Smooth muscle cell (in vitro differentiated cells): ENCODE measurements at regions not wholly inside any gene's neighbourhood (a gene's known extent, or its start where the extent isn't known, plus 50 kb on each side); places are given as distances from the start of the nearest gene placed in this dataset.
"Not testable (repeated sequence)": the region's sequence is repeated elsewhere in the genome, so short reads cannot be mapped to it uniquely, and the experiment has no call there.

Experiments
- DNase-seq: peaks from one replicate; lab custom pipeline; 2025; ENCODE audit not compliant: unreplicated experiment; lab: John Stamatoyannopoulos, UW
- H2AFZ ChIP-seq: fragments of 200-600 bp; sonication (generic); 2 replicates; pipeline ENCODE4 v1.6.0; 2016; ENCODE audit warnings: antibody characterized with exemption, low read depth, mild to moderate bottlenecking
- H3F3A ChIP-seq: fragments of 200-600 bp; sonication (generic); 2 replicates; pipeline ENCODE4 v1.6.0; 2017; ENCODE audit warnings: antibody characterized with exemption, low read depth
- H3K27ac ChIP-seq: fragments of 200-600 bp; sonication (generic); 2 replicates; pipeline ENCODE4 v1.5.1; 2016; ENCODE audit warnings: low read depth, mild to moderate bottlenecking
- H3K27me3 ChIP-seq: fragments of 200-600 bp; sonication (generic); 2 replicates; pipeline ENCODE4 v1.6.1; 2016; ENCODE audit warnings: low read depth, mild to moderate bottlenecking
- H3K36me3 ChIP-seq: fragments of 200-600 bp; sonication (generic); 2 replicates; pipeline ENCODE4 v1.5.1; 2016; ENCODE audit warnings: low read depth
- H3K4me1 ChIP-seq: fragments of 200-600 bp; sonication (generic); 2 replicates; pipeline ENCODE4 v1.5.1; 2016; ENCODE audit warnings: low read depth
- H3K4me2 ChIP-seq: fragments of 200-600 bp; sonication (generic); 2 replicates; pipeline ENCODE4 v1.6.0; 2016; ENCODE audit warnings: mild to moderate bottlenecking
- H3K4me3 ChIP-seq: fragments of 200-600 bp; sonication (generic); 2 replicates; pipeline ENCODE4 v1.5.1; 2016; ENCODE audit warnings: mild to moderate bottlenecking
- H3K79me2 ChIP-seq: fragments of 200-600 bp; sonication (generic); 2 replicates; pipeline ENCODE4 v1.6.0; 2016; ENCODE audit warnings: low read depth, mild to moderate bottlenecking
- H3K9ac ChIP-seq: fragments of 200-600 bp; sonication (generic); 2 replicates; pipeline ENCODE4 v1.6.0; 2016; ENCODE audit warnings: low read depth
- H3K9me3 ChIP-seq: fragments of 200-600 bp; sonication (generic); replicated peaks from 2 replicates; pipeline ENCODE4 v1.5.1; 2016; ENCODE audit warnings: low read depth
- H4K20me1 ChIP-seq: fragments of 200-600 bp; sonication (generic); 2 replicates; pipeline ENCODE4 v1.6.0; 2016; ENCODE audit warnings: low read depth
- WGBS: methylation state at CpG from one replicate; pipeline ENCODE4 v1.1.7; 2016; ENCODE audit warnings: low lambda C conversion rate; 5-methylcytosine and 5-hydroxymethylcytosine counted together
- TF ChIP-seq, protein P1 (sequence below): fragments of 200-600 bp; sonication (generic); IDR thresholded peaks from 2 replicates; pipeline ENCODE4 v1.5.1; 2017; ENCODE audit warnings: borderline replicate concordance, mild to moderate bottlenecking, antibody characterized with exemption; ENCODE audit not compliant: insufficient read depth, poor library complexity, severe bottlenecking

DNA sequence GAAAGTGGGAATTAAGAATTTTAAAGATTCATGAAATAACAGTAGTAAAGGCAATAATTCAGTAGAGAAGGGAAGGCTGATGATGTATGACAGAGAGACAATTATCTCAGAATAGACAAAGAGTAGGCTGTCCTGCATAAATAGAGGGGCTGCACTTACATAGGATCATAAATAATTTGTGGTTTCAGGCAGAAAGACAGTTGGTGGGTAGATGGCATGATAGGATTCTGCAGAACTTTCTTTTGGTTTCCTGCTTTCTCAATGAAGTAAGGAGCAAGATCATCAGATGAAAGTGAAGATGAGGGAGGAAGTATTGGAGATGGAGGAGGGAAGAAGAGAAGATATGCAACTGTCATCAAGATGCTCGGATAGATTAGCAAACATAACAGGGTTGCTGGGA is 604.9 kb upstream of the ZFP42 start:
- H3K4me2 ChIP-seq: no peak overlapping the region
- peaks cover 8% of the 10 kb centered on the region for H3F3A ChIP-seq
- TF ChIP-seq, protein P1, sequence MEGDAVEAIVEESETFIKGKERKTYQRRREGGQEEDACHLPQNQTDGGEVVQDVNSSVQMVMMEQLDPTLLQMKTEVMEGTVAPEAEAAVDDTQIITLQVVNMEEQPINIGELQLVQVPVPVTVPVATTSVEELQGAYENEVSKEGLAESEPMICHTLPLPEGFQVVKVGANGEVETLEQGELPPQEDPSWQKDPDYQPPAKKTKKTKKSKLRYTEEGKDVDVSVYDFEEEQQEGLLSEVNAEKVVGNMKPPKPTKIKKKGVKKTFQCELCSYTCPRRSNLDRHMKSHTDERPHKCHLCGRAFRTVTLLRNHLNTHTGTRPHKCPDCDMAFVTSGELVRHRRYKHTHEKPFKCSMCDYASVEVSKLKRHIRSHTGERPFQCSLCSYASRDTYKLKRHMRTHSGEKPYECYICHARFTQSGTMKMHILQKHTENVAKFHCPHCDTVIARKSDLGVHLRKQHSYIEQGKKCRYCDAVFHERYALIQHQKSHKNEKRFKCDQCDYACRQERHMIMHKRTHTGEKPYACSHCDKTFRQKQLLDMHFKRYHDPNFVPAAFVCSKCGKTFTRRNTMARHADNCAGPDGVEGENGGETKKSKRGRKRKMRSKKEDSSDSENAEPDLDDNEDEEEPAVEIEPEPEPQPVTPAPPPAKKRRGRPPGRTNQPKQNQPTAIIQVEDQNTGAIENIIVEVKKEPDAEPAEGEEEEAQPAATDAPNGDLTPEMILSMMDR: no peak
- no peaks in the 10 kb centered on the region for H3K27me3 ChIP-seq
- WGBS: 85% methylated on average over 1 of the region's 1 CpG
- H3K9ac ChIP-seq: no peak overlapping the region
- no peak overlapping the region for H3K27ac ChIP-seq
- no peaks in the 10 kb centered on the region for H4K20me1 ChIP-seq
- H3K9me3 ChIP-seq: no peaks in the 10 kb centered on the region
- H2AFZ ChIP-seq: no peak overlapping the region
- H3K4me3 ChIP-seq: no peak overlapping the region
- no peaks in the 10 kb centered on the region for H3K36me3 ChIP-seq
- DNase-seq: no peak
- H3K4me1 ChIP-seq: peaks cover 12% of the 10 kb centered on the region
- no peaks in the 10 kb centered on the region for H3K79me2 ChIP-seq

DNA sequence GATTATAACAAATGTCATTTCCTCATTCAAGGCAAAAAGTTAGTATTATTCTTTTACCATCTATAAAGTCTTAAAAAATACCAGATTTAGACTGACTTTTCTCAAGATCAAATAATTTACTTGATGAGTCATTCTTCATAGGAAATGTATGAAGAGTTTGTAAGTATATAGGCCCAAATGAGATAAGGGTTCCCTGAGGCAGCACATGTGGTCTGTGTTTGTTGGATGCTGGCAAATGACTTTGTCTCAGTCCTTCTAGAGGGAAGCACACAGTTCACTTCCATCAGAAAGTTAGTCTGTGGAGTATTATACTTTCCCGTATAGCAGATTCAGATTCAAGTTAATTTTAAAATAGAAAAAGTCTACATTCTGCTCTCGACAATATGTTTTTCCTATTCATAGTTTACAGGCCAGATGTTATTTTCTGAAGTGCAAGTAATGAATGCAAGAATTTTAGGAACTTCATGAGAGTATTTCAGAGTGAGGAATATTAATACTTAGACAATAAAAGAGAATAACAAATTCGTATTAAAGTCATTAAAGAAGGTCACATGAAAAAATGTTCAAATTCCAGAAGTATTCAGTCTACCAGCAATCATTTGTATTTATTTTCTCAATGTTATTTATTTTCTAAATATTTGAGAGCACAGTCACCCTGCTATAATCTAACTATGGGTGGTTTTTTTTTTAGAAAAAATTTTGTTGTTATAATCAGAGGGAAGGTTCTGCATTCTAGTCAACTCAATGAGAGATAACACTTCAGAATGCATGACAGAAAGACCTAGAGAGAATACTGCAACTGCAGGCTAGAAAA is 601.8 kb upstream of the ZFP42 start:
- H3F3A ChIP-seq: peaks cover 1% of the 10 kb centered on the region
- H4K20me1 ChIP-seq: no peaks in the 10 kb centered on the region
- peak overlapping the region; percentile 37 for H3K27ac ChIP-seq
- no peak for DNase-seq
- no peaks in the 10 kb centered on the region for H3K79me2 ChIP-seq
- no peaks in the 10 kb centered on the region for H3K4me1 ChIP-seq
- WGBS: 67% methylated on average over 3 of the region's 3 CpGs
- no peak overlapping the region for H3K4me3 ChIP-seq
- no peaks in the 10 kb centered on the region for H3K36me3 ChIP-seq
- no peaks in the 10 kb centered on the region for H3K27me3 ChIP-seq
- no peak overlapping the region for H3K9ac ChIP-seq
- H2AFZ ChIP-seq: no peak overlapping the region
- TF ChIP-seq, protein P1: no peak
- H3K9me3 ChIP-seq: no peaks in the 10 kb centered on the region
- peak overlapping the region; percentile 23 for H3K4me2 ChIP-seq

DNA sequence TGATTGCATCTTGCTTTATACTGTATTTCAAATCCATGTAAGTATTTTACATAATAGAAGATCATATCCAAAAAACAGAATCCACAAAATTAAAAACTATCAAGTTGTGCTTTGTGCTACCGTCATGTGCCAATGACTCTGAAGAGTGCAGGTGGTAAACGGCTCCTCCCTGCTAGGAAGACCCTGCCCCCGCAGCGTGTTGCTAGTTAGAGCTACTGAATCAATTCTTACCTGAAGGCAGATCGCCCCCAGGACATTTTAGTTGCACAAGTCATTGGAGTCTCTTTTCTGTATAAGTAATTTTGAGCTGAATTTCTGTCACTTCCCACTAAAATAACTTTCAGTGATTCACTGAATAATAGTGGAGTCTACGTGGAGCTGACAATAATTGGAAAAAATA is 599.5 kb upstream of the ZFP42 start:
- Histone ChIP-seq H3K27ac (no peak overlapping the region), H3K9ac (no peak overlapping the region), H3K4me3 (no peak overlapping the region), H3K4me1 (no peaks in the 10 kb centered on the region), H3F3A (no peaks in the 10 kb centered on the region), H2AFZ (no peak overlapping the region), H4K20me1 (no peaks in the 10 kb centered on the region), H3K79me2 (no peaks in the 10 kb centered on the region), H3K27me3 (no peaks in the 10 kb centered on the region), H3K9me3 (no peaks in the 10 kb centered on the region), H3K4me2 (no peak overlapping the region), H3K36me3 (no peaks in the 10 kb centered on the region)
- DNase-seq: no peak
- TF ChIP-seq, protein P1: no peak
- 97% methylated on average over 6 of the region's 6 CpGs for WGBS

DNA sequence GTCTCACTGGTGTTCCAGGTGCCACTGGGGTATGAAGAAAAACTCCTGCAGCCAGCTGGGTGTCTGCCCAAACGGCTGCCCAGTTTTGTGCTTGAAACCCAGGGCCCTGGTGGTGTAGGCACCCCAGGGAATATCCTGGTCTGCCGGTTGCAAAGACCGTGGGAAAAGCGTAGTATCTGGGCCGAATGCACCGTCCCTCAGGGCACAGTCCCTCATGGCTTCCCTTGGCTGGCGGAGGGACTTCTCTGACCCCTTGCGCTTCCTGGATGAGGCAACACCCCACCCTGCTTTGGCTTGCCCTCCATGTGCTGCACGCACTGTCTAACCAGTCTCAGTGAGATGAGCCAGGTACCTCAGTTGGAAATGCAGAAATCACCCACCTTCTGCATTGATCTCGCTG is 587.1 kb upstream of the ZFP42 start:
- not testable (repeated sequence) for H3K27ac ChIP-seq, H3K9me3 ChIP-seq, H3K9ac ChIP-seq, H3K27me3 ChIP-seq, H3K4me3 ChIP-seq, H3K79me2 ChIP-seq, DNase-seq, H3K36me3 ChIP-seq, H3K4me1 ChIP-seq, H4K20me1 ChIP-seq, H2AFZ ChIP-seq, H3K4me2 ChIP-seq, H3F3A ChIP-seq
- WGBS: 98% methylated on average over 10 of the region's 10 CpGs
